Omental fat pad (tissue), 3 donors: ENCODE measurements at regions not wholly inside any gene's neighbourhood (a gene's known extent, or its start where the extent isn't known, plus 50 kb on each side); places are given as distances from the start of the nearest gene placed in this dataset.

ENCODE experiments used
- ATAC-seq: fragments of 150-250 bp; one replicate; pipeline ENCODE4 v1.9.1; 2016; ENCODE audit warnings: mild to moderate bottlenecking, moderate library complexity; ENCODE audit not compliant: low FRiP score
- DNase-seq: peaks from one replicate; pipeline ENCODE4 v3.0.0-alpha.2; 2019; ENCODE audit warnings: low spot score
- TF ChIP-seq, protein P1 (sequence below), 3 donors: fragments of 450-650 bp; IDR thresholded peaks; one replicate each; pipeline ENCODE4 v1.5.1; 2016 to 2017; ENCODE audit warnings: antibody characterized with exemption in 3 of 3, mild to moderate bottlenecking in 3 of 3, moderate library complexity in 2 of 3

- ATAC-seq = no peak
- TF ChIP-seq, protein P1, sequence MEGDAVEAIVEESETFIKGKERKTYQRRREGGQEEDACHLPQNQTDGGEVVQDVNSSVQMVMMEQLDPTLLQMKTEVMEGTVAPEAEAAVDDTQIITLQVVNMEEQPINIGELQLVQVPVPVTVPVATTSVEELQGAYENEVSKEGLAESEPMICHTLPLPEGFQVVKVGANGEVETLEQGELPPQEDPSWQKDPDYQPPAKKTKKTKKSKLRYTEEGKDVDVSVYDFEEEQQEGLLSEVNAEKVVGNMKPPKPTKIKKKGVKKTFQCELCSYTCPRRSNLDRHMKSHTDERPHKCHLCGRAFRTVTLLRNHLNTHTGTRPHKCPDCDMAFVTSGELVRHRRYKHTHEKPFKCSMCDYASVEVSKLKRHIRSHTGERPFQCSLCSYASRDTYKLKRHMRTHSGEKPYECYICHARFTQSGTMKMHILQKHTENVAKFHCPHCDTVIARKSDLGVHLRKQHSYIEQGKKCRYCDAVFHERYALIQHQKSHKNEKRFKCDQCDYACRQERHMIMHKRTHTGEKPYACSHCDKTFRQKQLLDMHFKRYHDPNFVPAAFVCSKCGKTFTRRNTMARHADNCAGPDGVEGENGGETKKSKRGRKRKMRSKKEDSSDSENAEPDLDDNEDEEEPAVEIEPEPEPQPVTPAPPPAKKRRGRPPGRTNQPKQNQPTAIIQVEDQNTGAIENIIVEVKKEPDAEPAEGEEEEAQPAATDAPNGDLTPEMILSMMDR (IDR thresholded peaks at IDR 0.05) = no peak
- DNase-seq = no peak
Observed at GRCh38 chr10:78890506-78890905, 178.3 kb upstream of the ZMIZ1 start.

DNA sequence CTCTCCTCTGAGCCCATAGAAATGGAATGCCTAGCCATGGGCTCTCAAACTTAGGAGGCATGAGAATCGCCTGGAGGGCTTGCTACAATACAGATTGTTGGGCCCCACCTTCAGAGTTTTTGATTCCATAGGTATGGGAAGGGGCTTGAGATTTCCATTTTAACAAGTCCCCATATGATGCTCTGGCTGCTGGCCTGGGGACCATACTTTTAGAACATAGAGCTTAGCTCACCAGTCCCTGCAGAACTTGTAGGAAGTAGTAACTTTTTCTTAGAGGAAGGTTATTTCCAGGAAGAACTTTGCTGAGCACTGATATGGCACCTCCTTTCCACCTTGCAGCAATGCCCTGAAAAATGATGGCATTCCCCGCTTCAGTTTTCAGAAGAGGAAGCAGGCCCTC lies 177.0 kb upstream of the ZMIZ1 start:
- ATAC-seq = no peak
- TF ChIP-seq, protein P1 (IDR thresholded peaks at IDR 0.05) = no peak
- no peak for DNase-seq

DNA sequence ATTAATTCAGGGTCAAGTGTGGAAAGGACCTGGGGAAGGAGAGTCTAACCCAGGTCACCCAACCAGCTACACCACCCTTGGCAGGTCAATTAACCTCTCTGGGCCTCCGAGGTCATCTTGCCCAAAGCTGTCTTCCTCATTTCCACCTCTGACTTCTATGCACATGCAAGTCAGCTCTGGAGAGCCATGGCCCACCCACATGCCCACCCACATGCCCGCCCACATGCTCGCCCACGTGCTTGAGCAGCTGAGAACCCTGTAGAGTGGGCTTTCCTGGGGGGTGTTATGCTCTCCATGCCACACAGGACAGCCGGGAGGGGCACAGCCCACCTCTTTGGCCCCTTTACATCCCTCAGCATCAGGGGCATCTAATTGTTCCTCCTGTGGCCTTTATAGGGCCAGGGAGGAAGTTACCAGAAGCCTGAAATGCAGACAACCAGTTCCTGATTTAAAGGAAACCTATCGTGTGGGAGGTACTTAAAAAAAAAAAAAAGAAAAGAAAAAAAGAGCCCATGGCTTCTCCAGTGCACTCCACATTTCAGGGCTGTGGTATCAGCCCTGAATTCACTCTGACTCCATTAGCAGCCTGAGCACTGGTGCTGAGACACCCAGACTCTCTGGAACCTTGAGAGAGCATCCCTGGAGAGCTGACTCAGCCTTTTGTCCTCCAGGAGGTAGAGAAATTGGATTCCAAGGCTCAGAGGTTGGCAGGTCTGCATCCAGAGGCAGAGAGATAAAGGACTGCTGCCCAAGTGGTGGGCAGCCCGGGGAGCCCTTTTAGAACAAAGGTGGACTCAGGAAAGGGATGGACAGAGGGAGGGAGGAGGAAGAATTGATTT lies 176.2 kb upstream of the ZMIZ1 start:
- no peak for ATAC-seq
- DNase-seq = no peak
- TF ChIP-seq, protein P1 (IDR thresholded peaks at IDR 0.05) = no peak

GRCh38 chr10:78893217-78893616 lies 175.5 kb upstream of the ZMIZ1 start:
- DNase-seq = no peak
- no peak for ATAC-seq
- TF ChIP-seq, protein P1 (IDR thresholded peaks at IDR 0.05) = no peak

DNA sequence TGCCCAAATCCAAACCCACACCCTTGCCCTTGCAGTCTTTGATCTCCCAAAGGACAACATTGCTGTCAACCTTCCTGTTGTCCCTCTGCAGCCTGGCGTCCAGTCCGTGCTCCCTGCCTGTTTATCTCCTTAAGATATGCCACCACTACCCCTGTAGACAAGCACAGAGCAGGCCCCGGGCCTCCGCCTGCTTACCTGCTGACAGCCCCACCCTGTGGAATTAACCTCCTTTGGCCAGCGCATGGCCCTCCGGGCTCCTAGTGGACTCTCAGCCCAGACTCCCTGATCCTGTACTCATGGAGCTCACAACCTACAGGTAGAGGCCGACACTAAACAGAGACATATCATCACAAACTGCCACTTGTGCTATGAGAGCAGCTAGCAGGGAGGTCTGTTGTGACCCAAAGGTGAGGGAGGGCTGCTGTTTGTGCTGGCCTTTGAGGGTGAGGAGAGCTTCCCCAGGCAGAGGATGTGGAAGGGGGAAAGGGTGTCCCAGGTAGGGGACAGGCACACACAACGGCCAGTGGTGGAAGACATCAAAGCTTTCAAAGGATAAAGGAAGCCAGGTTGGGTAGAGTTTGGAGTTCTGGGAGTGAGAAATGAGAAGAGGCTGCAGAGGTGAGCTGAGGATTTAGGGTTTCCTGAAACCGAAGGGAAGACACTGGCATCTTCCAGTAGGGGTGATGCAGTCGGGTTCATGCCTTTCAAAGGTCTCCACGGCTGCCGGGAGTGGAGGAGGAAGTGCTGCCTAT lies 174.5 kb upstream of the ZMIZ1 start:
- TF ChIP-seq, protein P1 (IDR thresholded peaks at IDR 0.05) = no peak
- DNase-seq = no peak
- no peak for ATAC-seq

DNA sequence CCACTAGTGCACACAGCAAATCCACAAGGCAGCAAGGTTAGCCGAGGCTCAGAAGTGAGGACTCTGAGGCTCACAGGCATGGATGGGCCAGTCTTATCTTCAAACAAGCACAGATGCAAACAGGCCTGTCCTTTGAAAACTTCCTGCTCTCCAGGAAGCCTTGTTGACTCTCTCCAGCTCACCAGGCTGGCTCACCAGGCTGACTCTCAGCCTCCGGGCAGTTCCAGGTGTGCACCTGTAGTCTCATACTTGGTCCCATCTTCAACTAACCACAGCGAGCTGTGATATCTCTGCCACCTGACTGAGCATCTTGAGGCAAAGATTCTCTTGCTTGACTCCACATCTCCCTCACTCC lies 173.9 kb upstream of the ZMIZ1 start:
- ATAC-seq (no peak), DNase-seq (no peak)
- TF ChIP-seq, protein P1 (IDR thresholded peaks at IDR 0.05) = no peak
